Upper lobe of right lung (tissue), 1 donor: ENCODE measurements at regions not wholly inside any gene's neighbourhood (a gene's known extent, or its start where the extent isn't known, plus 50 kb on each side); places are given as distances from the start of the nearest gene placed in this dataset.

Experiments
- ATAC-seq: fragments of 200-7000 bp; cut with Tn5 transposase; one replicate; pipeline ENCODE4 v1.9.1; 2020; ENCODE audit warnings: mild to moderate bottlenecking, moderate library complexity
- DNase-seq: peaks from one replicate; pipeline ENCODE4 v3.0.0-alpha.2; 2020
- H3K27ac ChIP-seq: fragments of 200-600 bp; one replicate; pipeline ENCODE4 v1.8.0; 2022
- H3K27me3 ChIP-seq: fragments of 200-600 bp; one replicate; pipeline ENCODE4 v1.8.0; 2022; ENCODE audit warnings: mild to moderate bottlenecking
- H3K36me3 ChIP-seq: fragments of 200-600 bp; one replicate; pipeline ENCODE4 v1.8.0; 2022
- H3K4me1 ChIP-seq: fragments of 200-600 bp; one replicate; pipeline ENCODE4 v1.8.0; 2022
- H3K4me3 ChIP-seq: fragments of 200-600 bp; one replicate; pipeline ENCODE4 v1.8.0; 2022; ENCODE audit warnings: mild to moderate bottlenecking
- H3K9me3 ChIP-seq: fragments of 200-600 bp; one replicate; pipeline ENCODE4 v1.8.0; 2022
- intact Hi-C: fragments of 100-400 bp; cut with DNase I; formaldehyde crosslinking; loops from one replicate; pipeline ENCODE4 v1.11.0; 2022
- TF ChIP-seq, protein P1 (sequence below): fragments of 200-600 bp; IDR thresholded peaks from one replicate; pipeline ENCODE4 v1.8.0; 2022; ENCODE audit warnings: antibody characterized with exemption
- donor health status: DM: no; HTN: yes; CAD: no; lungs with severe emphysema.

DNA sequence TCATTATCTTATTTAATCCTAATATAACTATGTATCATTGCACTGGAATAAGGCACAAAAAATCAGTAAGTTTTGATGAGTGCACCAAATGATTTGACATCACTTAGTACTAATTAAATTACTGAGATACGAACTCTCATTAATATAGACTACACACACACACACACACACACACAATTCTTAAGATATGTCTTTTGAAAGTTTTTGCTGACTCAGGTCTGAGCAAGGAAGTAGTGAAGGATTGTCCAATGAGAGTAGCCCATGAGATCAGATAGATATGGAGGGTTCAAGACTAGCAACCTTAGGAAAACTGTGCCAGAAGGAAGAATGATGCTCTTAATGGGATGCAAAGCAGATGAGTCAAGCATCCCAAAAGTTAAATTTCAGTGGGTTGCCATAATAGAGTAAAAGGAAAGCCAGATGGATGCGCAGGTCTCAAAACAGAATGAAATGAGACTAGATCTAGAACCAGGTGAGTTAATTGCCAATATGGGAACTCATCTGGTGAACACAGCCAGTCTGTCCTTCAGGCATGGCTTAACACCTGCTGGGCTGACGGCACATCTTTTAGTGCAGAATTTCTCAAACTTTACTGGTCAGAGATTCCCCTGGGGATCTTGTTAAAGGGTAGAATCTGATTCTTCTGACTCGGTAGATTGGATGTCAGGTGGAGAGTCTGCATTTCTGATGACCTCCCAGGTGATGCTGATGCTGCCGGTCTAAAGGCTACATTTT lies 197.0 kb upstream of the NR4A3 start:
- TF ChIP-seq, protein P1, sequence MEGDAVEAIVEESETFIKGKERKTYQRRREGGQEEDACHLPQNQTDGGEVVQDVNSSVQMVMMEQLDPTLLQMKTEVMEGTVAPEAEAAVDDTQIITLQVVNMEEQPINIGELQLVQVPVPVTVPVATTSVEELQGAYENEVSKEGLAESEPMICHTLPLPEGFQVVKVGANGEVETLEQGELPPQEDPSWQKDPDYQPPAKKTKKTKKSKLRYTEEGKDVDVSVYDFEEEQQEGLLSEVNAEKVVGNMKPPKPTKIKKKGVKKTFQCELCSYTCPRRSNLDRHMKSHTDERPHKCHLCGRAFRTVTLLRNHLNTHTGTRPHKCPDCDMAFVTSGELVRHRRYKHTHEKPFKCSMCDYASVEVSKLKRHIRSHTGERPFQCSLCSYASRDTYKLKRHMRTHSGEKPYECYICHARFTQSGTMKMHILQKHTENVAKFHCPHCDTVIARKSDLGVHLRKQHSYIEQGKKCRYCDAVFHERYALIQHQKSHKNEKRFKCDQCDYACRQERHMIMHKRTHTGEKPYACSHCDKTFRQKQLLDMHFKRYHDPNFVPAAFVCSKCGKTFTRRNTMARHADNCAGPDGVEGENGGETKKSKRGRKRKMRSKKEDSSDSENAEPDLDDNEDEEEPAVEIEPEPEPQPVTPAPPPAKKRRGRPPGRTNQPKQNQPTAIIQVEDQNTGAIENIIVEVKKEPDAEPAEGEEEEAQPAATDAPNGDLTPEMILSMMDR: no peak
- Histone ChIP-seq H3K27ac (no peak overlapping the region), H3K4me3 (no peak overlapping the region), H3K4me1 (no peaks in the 10 kb centered on the region), H3K36me3 (no peaks in the 10 kb centered on the region), H3K9me3 (no peaks in the 10 kb centered on the region), H3K27me3 (no peaks in the 10 kb centered on the region)
- intact Hi-C loops: no loop called here
- ATAC-seq: no peak
- DNase-seq: no peak

DNA sequence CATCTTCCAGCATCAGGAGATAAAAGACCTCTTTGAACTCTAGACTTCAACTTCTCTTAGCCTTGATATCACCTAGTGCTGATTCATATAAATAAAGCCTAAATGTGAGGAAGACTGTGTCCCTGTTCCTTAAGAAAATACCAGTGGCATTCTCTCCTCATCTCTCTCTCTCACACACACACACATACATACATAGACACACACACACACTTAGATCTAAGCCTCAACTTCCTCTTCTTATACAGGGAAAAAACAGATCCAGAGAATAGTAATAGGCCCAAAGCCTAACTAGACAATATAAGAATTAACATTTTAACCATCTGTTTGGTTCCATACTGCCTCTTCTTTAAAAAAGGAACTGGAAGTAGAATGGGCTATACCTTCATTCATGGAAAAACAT lies 195.3 kb upstream of the NR4A3 start:
- TF ChIP-seq, protein P1: no peak
- ATAC-seq (no peak), DNase-seq (no peak)
- H3K27me3 ChIP-seq: no peaks in the 10 kb centered on the region
- no peak overlapping the region for H3K4me3 ChIP-seq
- no peaks in the 10 kb centered on the region for H3K9me3 ChIP-seq
- intact Hi-C loops: no loop called here
- no peak overlapping the region for H3K27ac ChIP-seq
- H3K4me1 ChIP-seq: no peaks in the 10 kb centered on the region
- no peaks in the 10 kb centered on the region for H3K36me3 ChIP-seq

DNA sequence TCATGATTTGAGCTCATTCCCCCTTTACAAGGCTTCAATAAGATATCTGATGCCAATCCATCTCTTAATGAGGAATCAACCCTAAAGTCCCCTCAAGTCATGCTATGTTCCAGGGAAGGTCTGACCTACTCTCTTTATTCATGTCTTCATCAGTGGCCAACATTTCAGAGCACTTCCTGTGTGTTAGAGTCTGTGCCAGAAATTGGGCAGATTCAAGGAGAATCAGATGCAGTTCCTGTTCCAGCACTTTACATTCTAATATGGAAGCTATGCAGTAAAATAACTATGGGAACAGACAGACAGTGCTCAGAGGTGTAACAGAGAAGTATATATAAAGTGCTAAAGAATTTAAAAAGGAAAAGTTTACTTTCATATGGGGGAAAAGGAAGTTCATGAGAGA lies 193.4 kb upstream of the NR4A3 start:
- Histone ChIP-seq H3K9me3 (no peaks in the 10 kb centered on the region), H3K36me3 (no peaks in the 10 kb centered on the region), H3K4me1 (no peaks in the 10 kb centered on the region), H3K27ac (no peak overlapping the region), H3K4me3 (no peak overlapping the region), H3K27me3 (no peaks in the 10 kb centered on the region)
- intact Hi-C loops: no loop called here
- DNase-seq (no peak), ATAC-seq (no peak)
- TF ChIP-seq, protein P1: no peak

DNA sequence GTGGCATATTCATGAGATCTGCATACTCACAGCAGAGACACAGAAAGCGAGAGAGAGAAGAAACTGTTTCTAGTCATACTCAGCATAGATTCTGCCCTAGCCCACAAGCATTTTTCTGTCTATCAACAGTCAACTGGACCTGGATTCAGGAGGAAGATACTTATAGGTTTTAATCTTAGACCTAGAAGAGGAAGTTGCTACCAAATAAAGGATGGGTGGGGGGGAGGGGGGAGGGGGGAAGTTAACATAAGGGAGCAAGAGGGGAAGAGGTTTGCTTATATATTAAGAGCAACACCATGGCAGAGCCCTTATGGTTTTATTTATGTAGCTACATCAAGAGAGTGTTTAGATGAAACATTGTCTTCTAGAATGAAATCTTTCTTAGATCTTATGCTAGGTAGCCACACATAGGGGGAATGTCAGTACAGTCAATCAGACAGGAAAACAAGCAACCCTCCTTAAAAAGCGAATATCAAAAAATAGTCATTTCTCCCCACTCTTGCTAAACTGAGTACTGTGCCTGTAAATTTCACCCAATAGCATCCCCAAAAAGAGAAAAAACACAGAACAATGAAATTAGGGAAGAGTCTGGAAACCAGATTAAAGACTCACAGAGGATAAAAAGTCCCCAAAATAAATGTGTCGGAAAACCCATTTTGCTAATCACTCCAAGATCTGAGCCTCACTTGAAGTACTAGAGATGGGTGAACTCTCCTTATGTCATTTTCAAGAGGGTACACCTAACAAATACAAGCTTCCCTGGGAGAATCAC lies 192.7 kb upstream of the NR4A3 start:
- TF ChIP-seq, protein P1: no peak
- no peaks in the 10 kb centered on the region for H3K9me3 ChIP-seq
- no peak for DNase-seq
- H3K4me1 ChIP-seq: no peaks in the 10 kb centered on the region
- H3K27me3 ChIP-seq: no peaks in the 10 kb centered on the region
- intact Hi-C loops: no loop called here
- no peak overlapping the region for H3K27ac ChIP-seq
- no peak for ATAC-seq
- no peak overlapping the region for H3K4me3 ChIP-seq
- H3K36me3 ChIP-seq: no peaks in the 10 kb centered on the region

DNA sequence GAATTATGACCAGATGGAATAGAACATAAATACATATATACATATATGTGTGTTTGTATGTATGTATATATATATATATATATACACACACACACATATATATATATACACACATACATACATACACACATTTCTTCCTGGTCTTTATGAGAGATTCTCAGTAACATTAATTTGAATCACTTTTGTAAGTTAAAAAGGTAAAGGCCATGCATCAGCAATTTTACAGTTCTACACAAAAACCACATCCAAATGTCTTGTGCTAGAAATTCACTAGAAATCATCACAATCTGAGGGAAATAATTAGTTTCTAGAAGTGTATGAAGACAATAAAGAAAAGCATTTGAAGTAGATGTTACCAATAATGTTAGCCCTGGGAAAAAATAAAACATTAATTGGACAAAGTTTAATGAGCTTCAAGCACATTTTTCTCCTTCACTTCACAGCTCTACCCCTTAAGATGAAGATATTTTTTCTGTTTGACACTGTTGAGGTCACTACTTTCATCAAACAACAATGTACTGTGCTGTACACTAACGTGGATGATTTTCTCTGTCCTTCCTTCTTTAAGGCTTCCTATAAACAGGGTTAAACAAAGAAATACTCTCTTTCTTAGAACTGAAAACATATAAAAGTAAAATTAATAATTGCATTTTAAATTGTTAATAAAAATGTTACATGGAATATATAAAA lies 189.2 kb upstream of the NR4A3 start:
- ATAC-seq: no peak
- no peaks in the 10 kb centered on the region for H3K36me3 ChIP-seq
- intact Hi-C loops: no loop called here

More for the DNA sequence above, 189.2 kb upstream of the NR4A3 start:
- Histone ChIP-seq H3K9me3 (no peaks in the 10 kb centered on the region), H3K27ac (no peak overlapping the region), H3K4me3 (no peak overlapping the region), H3K4me1 (no peaks in the 10 kb centered on the region), H3K27me3 (no peaks in the 10 kb centered on the region)
- DNase-seq: no peak
- TF ChIP-seq, protein P1: no peak
